Tibial nerve (tissue), 4 donors: ENCODE measurements at regions not wholly inside any gene's neighbourhood (a gene's known extent, or its start where the extent isn't known, plus 50 kb on each side); places are given as distances from the start of the nearest gene placed in this dataset.
"Not testable (repeated sequence)": the region's sequence is repeated elsewhere in the genome, so short reads cannot be mapped to it uniquely, and the experiment has no call there.

Experiments used
- EP300 ChIP-seq, 2 donors: sonication (generic); formaldehyde crosslinking; IDR thresholded peaks; one replicate each; pipeline ENCODE4 v1.6.1; 2017; ENCODE audit warnings: antibody characterized with exemption in 2 of 2, mild to moderate bottlenecking in 1 of 2
- POLR2A ChIP-seq, 2 donors: fragments of 450-650 bp; IDR thresholded peaks; one replicate each; pipeline ENCODE4 v1.6.1; 2017; ENCODE audit warnings: antibody characterized with exemption in 2 of 2, mild to moderate bottlenecking in 2 of 2, moderate library complexity in 2 of 2
- TF ChIP-seq, protein P1 (sequence below), 5 experiments: fragments of 200-600 bp in 3 of 5; fragments of 450-650 bp in 2 of 5; sonication (generic) in 3 of 5; IDR thresholded peaks; one replicate each; pipeline ENCODE4 v1.5.1; 2016 to 2019; ENCODE audit warnings: antibody characterized with exemption in 5 of 5, mild to moderate bottlenecking in 3 of 5, moderate library complexity in 2 of 5

DNA sequence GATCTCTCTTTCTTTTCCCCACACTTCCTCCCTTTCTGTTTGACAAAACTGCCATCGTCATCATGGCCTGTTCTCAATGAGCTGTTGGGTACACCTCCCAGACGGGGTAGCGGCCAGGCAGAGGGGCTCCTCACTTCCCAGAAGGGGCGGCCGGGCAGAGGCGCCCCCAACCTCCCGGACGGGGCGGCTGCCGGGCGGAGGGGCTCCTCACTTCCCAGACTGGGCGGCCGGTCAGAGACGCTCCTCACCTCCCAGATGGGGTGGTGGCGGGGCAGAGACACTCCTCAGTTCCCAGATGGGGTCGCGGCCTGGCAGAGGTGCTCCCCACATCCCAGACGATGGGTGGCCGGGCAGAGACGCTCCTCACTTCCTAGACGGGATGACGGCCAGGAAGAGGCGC is 184.3 kb upstream of the FRMD6 start:
- TF ChIP-seq POLR2A, EP300 (IDR thresholded peaks at IDR 0.05): not testable (repeated sequence)
- TF ChIP-seq, protein P1, sequence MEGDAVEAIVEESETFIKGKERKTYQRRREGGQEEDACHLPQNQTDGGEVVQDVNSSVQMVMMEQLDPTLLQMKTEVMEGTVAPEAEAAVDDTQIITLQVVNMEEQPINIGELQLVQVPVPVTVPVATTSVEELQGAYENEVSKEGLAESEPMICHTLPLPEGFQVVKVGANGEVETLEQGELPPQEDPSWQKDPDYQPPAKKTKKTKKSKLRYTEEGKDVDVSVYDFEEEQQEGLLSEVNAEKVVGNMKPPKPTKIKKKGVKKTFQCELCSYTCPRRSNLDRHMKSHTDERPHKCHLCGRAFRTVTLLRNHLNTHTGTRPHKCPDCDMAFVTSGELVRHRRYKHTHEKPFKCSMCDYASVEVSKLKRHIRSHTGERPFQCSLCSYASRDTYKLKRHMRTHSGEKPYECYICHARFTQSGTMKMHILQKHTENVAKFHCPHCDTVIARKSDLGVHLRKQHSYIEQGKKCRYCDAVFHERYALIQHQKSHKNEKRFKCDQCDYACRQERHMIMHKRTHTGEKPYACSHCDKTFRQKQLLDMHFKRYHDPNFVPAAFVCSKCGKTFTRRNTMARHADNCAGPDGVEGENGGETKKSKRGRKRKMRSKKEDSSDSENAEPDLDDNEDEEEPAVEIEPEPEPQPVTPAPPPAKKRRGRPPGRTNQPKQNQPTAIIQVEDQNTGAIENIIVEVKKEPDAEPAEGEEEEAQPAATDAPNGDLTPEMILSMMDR (IDR thresholded peaks at IDR 0.05) = not testable (repeated sequence)
